RWPE2 (cell line): ENCODE measurements at regions not wholly inside any gene's neighbourhood (a gene's known extent, or its start where the extent isn't known, plus 50 kb on each side); places are given as distances from the start of the nearest gene placed in this dataset.

ENCODE experiments used
- ATAC-seq: fragments of 200-7000 bp; cut with Tn5 transposase; 3 replicates; pipeline ENCODE4 v1.9.1; 2021; ENCODE audit warnings: low read depth
- DNase-seq: peaks from one replicate; pipeline ENCODE4 v3.0.0-alpha.2; 2020; ENCODE audit warnings: low spot score
- H3K27ac ChIP-seq: fragments of 450-650 bp; 2 replicates; pipeline ENCODE4 v1.5.1; 2017; ENCODE audit warnings: mild to moderate bottlenecking; ENCODE audit not compliant: poor library complexity, severe bottlenecking
- H3K27me3 ChIP-seq: fragments of 250-450 bp; sonication (Bioruptor Pico); 2 replicates; pipeline ENCODE4 v1.5.1; 2021; ENCODE audit warnings: mild to moderate bottlenecking, moderate library complexity; ENCODE audit not compliant: insufficient read depth, poor library complexity, severe bottlenecking
- H3K36me3 ChIP-seq: fragments of 250-450 bp; sonication (Bioruptor Pico); 2 replicates; pipeline ENCODE4 v1.5.1; 2020; ENCODE audit warnings: low read depth, mild to moderate bottlenecking, moderate library complexity
- H3K4me1 ChIP-seq: fragments of 250-450 bp; sonication (Bioruptor Pico); 2 replicates; pipeline ENCODE4 v1.5.1; 2021; ENCODE audit warnings: mild to moderate bottlenecking, moderate library complexity; ENCODE audit not compliant: insufficient read depth, poor library complexity, severe bottlenecking
- H3K4me3 ChIP-seq: fragments of 250-450 bp; sonication (Bioruptor Pico); 2 replicates; pipeline ENCODE4 v1.5.1; 2021; ENCODE audit warnings: mild to moderate bottlenecking, moderate library complexity; ENCODE audit not compliant: severe bottlenecking
- H3K9me3 ChIP-seq: fragments of 250-450 bp; sonication (Bioruptor Pico); 2 replicates; pipeline ENCODE4 v1.5.1; 2021; ENCODE audit warnings: mild to moderate bottlenecking, moderate library complexity; ENCODE audit not compliant: severe bottlenecking
- TF ChIP-seq, protein P1 (sequence below): fragments of 450-650 bp; IDR thresholded peaks from one replicate; pipeline ENCODE4 v1.5.1; 2017; ENCODE audit warnings: mild to moderate bottlenecking, moderate library complexity; ENCODE audit not compliant: poor library complexity, severe bottlenecking

GRCh38 chr9:78871452-78872331 is 574.8 kb downstream of the PSAT1 start:
- Histone ChIP-seq H3K27me3 (no peaks in the 10 kb centered on the region), H3K36me3 (no peaks in the 10 kb centered on the region), H3K9me3 (peaks cover 4% of the 10 kb centered on the region), H3K4me1 (peaks cover 29% of the 10 kb centered on the region), H3K4me3 (no peak overlapping the region), H3K27ac (peak overlapping the region; percentile 92)
- DNase-seq: no peak
- TF ChIP-seq, protein P1, sequence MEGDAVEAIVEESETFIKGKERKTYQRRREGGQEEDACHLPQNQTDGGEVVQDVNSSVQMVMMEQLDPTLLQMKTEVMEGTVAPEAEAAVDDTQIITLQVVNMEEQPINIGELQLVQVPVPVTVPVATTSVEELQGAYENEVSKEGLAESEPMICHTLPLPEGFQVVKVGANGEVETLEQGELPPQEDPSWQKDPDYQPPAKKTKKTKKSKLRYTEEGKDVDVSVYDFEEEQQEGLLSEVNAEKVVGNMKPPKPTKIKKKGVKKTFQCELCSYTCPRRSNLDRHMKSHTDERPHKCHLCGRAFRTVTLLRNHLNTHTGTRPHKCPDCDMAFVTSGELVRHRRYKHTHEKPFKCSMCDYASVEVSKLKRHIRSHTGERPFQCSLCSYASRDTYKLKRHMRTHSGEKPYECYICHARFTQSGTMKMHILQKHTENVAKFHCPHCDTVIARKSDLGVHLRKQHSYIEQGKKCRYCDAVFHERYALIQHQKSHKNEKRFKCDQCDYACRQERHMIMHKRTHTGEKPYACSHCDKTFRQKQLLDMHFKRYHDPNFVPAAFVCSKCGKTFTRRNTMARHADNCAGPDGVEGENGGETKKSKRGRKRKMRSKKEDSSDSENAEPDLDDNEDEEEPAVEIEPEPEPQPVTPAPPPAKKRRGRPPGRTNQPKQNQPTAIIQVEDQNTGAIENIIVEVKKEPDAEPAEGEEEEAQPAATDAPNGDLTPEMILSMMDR: peak; percentile 17
- ATAC-seq: peak; percentile 87

DNA sequence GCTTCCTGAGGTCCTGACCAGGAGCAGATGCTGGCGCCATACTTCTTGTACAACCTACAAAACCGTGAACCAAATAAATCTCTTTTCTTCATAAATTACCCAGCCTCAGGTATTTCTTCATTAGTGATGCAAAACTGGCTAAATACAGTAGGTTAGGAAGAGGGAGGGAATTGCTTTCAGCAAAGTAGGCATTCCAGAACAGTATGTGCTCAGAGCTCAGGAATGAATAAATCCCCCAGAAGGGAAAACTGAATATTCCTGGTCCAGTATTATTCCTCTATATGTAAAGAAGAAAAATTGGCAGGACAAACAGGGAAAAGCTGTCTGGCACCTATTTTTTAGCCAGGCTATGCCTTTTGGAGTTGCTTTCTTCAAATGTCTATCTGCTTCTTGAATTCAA is 577.1 kb downstream of the PSAT1 start:
- TF ChIP-seq, protein P1: no peak
- H3K9me3 ChIP-seq: peaks cover 4% of the 10 kb centered on the region
- no peak overlapping the region for H3K4me3 ChIP-seq
- DNase-seq (no peak), ATAC-seq (no peak)
- no peaks in the 10 kb centered on the region for H3K27me3 ChIP-seq
- H3K36me3 ChIP-seq: no peaks in the 10 kb centered on the region
- no peak overlapping the region for H3K27ac ChIP-seq
- H3K4me1 ChIP-seq: peaks cover 20% of the 10 kb centered on the region

GRCh38 chr9:78879324-78880100 is 582.6 kb downstream of the PSAT1 start:
- Histone ChIP-seq H3K27ac (no peak overlapping the region), H3K36me3 (no peaks in the 10 kb centered on the region), H3K27me3 (no peaks in the 10 kb centered on the region), H3K9me3 (no peaks in the 10 kb centered on the region), H3K4me3 (no peak overlapping the region), H3K4me1 (no peaks in the 10 kb centered on the region)
- DNase-seq (no peak), ATAC-seq (no peak)
- TF ChIP-seq, protein P1: no peak

- TF ChIP-seq, protein P1: no peak
- ATAC-seq: no peak
- H3K4me3 ChIP-seq: no peak overlapping the region
- no peaks in the 10 kb centered on the region for H3K4me1 ChIP-seq
- no peak for DNase-seq
- no peaks in the 10 kb centered on the region for H3K9me3 ChIP-seq
- H3K27ac ChIP-seq: no peak overlapping the region
- no peaks in the 10 kb centered on the region for H3K36me3 ChIP-seq
- H3K27me3 ChIP-seq: no peaks in the 10 kb centered on the region
Measured at GRCh38 chr9:78881295-78881694, 584.4 kb downstream of the PSAT1 start.
